ENCODE measurements at regions not wholly inside any gene's neighbourhood (a gene's known extent, or its start where the extent isn't known, plus 50 kb on each side); places are given as distances from the start of the nearest gene placed in this dataset.

DNA sequence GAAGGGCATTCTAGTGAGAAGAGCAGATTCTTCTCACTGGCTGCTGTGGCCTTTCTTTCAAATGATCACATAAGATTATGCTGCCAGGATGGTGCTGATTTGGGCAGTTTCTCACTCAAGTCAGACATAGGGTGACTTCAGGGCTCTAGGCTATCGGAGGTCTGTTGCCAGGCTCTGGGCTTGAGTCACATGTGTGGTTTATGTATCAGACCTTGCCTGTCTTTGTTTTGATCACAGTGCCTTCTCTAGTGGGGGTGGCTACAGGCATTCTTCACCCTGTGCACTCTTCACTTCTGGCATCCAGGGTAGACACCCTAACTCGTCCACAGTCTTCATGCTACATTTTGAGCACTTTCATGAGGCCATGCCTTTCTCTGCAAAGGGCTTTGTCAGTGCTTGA, 823.7 kb upstream of the MAN1A1 start:
- TF ChIP-seq, protein P1, sequence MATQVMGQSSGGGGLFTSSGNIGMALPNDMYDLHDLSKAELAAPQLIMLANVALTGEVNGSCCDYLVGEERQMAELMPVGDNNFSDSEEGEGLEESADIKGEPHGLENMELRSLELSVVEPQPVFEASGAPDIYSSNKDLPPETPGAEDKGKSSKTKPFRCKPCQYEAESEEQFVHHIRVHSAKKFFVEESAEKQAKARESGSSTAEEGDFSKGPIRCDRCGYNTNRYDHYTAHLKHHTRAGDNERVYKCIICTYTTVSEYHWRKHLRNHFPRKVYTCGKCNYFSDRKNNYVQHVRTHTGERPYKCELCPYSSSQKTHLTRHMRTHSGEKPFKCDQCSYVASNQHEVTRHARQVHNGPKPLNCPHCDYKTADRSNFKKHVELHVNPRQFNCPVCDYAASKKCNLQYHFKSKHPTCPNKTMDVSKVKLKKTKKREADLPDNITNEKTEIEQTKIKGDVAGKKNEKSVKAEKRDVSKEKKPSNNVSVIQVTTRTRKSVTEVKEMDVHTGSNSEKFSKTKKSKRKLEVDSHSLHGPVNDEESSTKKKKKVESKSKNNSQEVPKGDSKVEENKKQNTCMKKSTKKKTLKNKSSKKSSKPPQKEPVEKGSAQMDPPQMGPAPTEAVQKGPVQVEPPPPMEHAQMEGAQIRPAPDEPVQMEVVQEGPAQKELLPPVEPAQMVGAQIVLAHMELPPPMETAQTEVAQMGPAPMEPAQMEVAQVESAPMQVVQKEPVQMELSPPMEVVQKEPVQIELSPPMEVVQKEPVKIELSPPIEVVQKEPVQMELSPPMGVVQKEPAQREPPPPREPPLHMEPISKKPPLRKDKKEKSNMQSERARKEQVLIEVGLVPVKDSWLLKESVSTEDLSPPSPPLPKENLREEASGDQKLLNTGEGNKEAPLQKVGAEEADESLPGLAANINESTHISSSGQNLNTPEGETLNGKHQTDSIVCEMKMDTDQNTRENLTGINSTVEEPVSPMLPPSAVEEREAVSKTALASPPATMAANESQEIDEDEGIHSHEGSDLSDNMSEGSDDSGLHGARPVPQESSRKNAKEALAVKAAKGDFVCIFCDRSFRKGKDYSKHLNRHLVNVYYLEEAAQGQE (IDR thresholded peaks at IDR 0.05; ENCODE audit: insufficient read depth in 1 of 2, low read depth in 2 of 2, low read length in 2 of 2) = no peak
- no peak for TF ChIP-seq TAF1 (IDR thresholded peaks at IDR 0.05; ENCODE audit: borderline replicate concordance, insufficient read depth, low read length)
- TF ChIP-seq POLR2AphosphoS5 (IDR thresholded peaks at IDR 0.05; ENCODE audit: low read depth, low read length) = no peak
- no peak for TF ChIP-seq SIN3A (IDR thresholded peaks at IDR 0.05; ENCODE audit: borderline replicate concordance, insufficient read depth, low read length)

Measured in PFSK-1 (cell line).